Suprapubic skin (tissue), 4 donors: ENCODE measurements at regions not wholly inside any gene's neighbourhood (a gene's known extent, or its start where the extent isn't known, plus 50 kb on each side); places are given as distances from the start of the nearest gene placed in this dataset.

Experiments
- EP300 ChIP-seq: sonication (generic); formaldehyde crosslinking; IDR thresholded peaks from one replicate; pipeline ENCODE4 v1.6.1; 2017; ENCODE audit warnings: antibody characterized with exemption
- POLR2A ChIP-seq, 2 donors: fragments of 450-650 bp; IDR thresholded peaks; one replicate each; pipeline ENCODE4 v1.6.1; 2017; ENCODE audit warnings: antibody characterized with exemption in 2 of 2, mild to moderate bottlenecking in 2 of 2, moderate library complexity in 2 of 2
- POLR2AphosphoS5 ChIP-seq, 3 donors: sonication (generic); formaldehyde crosslinking; IDR thresholded peaks; one replicate each; pipeline ENCODE4 v1.6.1; 2017; ENCODE audit warnings: antibody characterized with exemption in 3 of 3
- TF ChIP-seq, protein P1 (sequence below), 2 donors: fragments of 200-600 bp in 1 of 2; fragments of 450-650 bp in 1 of 2; sonication (generic) in 1 of 2; IDR thresholded peaks; one replicate each; pipeline ENCODE4 v1.5.1; 2016 to 2019; ENCODE audit warnings: antibody characterized with exemption in 2 of 2, mild to moderate bottlenecking in 1 of 2, moderate library complexity in 1 of 2

DNA sequence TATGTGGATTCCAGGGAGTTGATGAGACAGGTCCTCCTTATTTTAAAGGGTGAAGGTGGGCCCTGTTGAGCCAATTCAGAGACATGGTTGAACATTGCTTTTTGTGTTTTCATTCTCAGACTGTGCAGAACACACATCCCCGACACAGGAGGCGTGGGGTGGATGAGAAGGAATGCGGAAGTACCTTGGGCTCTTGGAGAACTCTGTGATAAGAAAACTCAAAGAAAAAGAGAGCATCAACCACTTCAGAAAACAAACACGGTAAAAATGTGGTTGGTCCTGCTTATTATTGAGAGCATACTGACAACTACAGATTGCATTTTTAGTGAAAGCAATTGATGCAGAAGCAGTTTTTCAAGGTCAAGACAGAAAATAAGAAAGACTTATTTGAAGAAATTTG lies 659.8 kb downstream of the IRX1 start:
- TF ChIP-seq, protein P1, sequence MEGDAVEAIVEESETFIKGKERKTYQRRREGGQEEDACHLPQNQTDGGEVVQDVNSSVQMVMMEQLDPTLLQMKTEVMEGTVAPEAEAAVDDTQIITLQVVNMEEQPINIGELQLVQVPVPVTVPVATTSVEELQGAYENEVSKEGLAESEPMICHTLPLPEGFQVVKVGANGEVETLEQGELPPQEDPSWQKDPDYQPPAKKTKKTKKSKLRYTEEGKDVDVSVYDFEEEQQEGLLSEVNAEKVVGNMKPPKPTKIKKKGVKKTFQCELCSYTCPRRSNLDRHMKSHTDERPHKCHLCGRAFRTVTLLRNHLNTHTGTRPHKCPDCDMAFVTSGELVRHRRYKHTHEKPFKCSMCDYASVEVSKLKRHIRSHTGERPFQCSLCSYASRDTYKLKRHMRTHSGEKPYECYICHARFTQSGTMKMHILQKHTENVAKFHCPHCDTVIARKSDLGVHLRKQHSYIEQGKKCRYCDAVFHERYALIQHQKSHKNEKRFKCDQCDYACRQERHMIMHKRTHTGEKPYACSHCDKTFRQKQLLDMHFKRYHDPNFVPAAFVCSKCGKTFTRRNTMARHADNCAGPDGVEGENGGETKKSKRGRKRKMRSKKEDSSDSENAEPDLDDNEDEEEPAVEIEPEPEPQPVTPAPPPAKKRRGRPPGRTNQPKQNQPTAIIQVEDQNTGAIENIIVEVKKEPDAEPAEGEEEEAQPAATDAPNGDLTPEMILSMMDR (IDR thresholded peaks at IDR 0.05), result no peak
- TF ChIP-seq EP300 (no peak), POLR2A (IDR thresholded peaks at IDR 0.05) (no peak), POLR2AphosphoS5 (IDR thresholded peaks at IDR 0.05) (no peak)
